ENCODE measurements at regions not wholly inside any gene's neighbourhood (a gene's known extent, or its start where the extent isn't known, plus 50 kb on each side); places are given as distances from the start of the nearest gene placed in this dataset.

DNA sequence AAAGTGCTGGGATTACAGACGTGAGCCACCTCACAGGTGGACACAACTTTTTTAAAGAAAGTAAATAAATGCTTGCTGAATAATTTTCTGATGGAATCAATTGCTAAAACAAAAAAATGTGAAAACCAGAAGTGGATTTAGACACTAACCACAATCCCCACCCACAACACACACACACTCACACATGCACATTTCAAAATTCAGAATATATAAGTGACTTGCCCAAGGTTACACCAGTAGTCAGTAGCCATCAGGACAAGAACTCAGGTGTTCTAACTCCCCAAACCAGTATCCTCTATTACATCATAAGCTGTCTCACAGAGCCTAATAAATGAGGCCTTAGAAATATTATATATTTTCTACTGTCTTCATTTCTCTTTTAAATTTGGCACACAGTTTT is 1923.6 kb upstream of the PIK3C3 start:
- H3K36me3 Mint-ChIP-seq (ENCODE audit: insufficient read depth, unreplicated experiment) = no peaks in the 10 kb centered on the region

DNA sequence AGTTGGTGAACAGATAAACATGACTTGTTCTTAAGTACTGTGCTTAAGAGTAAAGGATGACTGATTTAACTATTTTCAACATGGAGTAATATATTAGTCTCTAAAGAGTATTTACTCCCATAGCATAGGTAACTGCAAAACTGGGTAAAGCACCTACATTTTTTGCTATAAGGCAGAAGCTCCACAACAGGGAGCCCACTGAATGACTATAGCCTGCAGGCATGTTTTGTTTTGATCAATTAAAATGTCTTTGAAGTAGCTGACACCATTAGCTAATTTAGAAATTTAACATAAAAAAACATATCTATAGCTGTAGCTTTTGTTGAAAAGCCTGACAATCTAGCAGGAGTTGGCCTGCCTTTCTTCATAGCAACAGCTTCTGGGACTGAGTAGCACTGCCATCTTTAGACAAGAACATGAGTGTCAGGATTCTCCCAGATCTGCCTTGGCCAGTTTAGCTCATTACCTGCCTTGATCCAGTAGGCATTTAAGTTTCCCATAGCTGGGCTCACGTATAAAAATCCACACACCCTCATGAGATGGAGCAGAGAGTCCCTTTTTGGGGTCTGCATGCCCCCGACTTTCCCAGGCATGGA is 1935.1 kb upstream of the PIK3C3 start:
- Mint-ChIP-seq H3K27ac (ENCODE audit: unreplicated experiment) (no peak overlapping the region), H3K4me3 (ENCODE audit: unreplicated experiment) (no peak overlapping the region), H3K9me3 (ENCODE audit: unreplicated experiment) (no peaks in the 10 kb centered on the region), H3K4me1 (ENCODE audit: low read depth, unreplicated experiment) (no peaks in the 10 kb centered on the region), H3K36me3 (ENCODE audit: insufficient read depth, unreplicated experiment) (no peaks in the 10 kb centered on the region), H3K27me3 (ENCODE audit: insufficient read depth, unreplicated experiment) (no peaks in the 10 kb centered on the region)
- Histone ChIP-seq H3K4me1 (no peaks in the 10 kb centered on the region), H3K4me3 (ENCODE audit: low read depth, low read length) (no peak overlapping the region), H3K9me3 (no peaks in the 10 kb centered on the region), H3K27me3 (replicated peaks; ENCODE audit: control insufficient read depth, insufficient read depth, low read length) (no peaks in the 10 kb centered on the region), H3K36me3 (ENCODE audit: control insufficient read depth, insufficient read depth, low read length) (no peaks in the 10 kb centered on the region)
- TF ChIP-seq, protein P1, sequence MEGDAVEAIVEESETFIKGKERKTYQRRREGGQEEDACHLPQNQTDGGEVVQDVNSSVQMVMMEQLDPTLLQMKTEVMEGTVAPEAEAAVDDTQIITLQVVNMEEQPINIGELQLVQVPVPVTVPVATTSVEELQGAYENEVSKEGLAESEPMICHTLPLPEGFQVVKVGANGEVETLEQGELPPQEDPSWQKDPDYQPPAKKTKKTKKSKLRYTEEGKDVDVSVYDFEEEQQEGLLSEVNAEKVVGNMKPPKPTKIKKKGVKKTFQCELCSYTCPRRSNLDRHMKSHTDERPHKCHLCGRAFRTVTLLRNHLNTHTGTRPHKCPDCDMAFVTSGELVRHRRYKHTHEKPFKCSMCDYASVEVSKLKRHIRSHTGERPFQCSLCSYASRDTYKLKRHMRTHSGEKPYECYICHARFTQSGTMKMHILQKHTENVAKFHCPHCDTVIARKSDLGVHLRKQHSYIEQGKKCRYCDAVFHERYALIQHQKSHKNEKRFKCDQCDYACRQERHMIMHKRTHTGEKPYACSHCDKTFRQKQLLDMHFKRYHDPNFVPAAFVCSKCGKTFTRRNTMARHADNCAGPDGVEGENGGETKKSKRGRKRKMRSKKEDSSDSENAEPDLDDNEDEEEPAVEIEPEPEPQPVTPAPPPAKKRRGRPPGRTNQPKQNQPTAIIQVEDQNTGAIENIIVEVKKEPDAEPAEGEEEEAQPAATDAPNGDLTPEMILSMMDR (IDR thresholded peaks at IDR 0.05; ENCODE audit: insufficient read depth in 1 of 2, low read depth in 1 of 2, low read length in 1 of 2, severe bottlenecking in 1 of 2, unreplicated experiment in 1 of 2) = no peak
- POLR2A ChIA-PET = no interaction called here
- CTCF ChIA-PET = no interaction called here
- DNase-seq = no peak
- intact Hi-C loops (cut with micrococcal nuclease; ENCODE audit: unreplicated experiment) = no loop called here
- no TSS peak for BruUV-seq (replicated peaks)

More for the DNA sequence above, 1923.6 kb upstream of the PIK3C3 start:
- Histone ChIP-seq H3K9me3 (no peaks in the 10 kb centered on the region), H3K4me1 (no peaks in the 10 kb centered on the region), H3K27me3 (replicated peaks; ENCODE audit: control insufficient read depth, insufficient read depth, low read length) (no peaks in the 10 kb centered on the region), H3K4me3 (ENCODE audit: low read depth, low read length) (no peak overlapping the region), H3K36me3 (ENCODE audit: control insufficient read depth, insufficient read depth, low read length) (no peaks in the 10 kb centered on the region)
- intact Hi-C loops (cut with micrococcal nuclease; ENCODE audit: unreplicated experiment) = no loop called here
- no peak for DNase-seq
- no peak overlapping the region for H3K27ac Mint-ChIP-seq (ENCODE audit: unreplicated experiment)
- ChIA-PET POLR2A (no interaction called here), CTCF (no interaction called here)
- TF ChIP-seq, protein P1 (IDR thresholded peaks at IDR 0.05; ENCODE audit: insufficient read depth in 1 of 2, low read depth in 1 of 2, low read length in 1 of 2, severe bottlenecking in 1 of 2, unreplicated experiment in 1 of 2) = no peak
- no TSS peak for BruUV-seq (replicated peaks)
- no peaks in the 10 kb centered on the region for H3K9me3 Mint-ChIP-seq (ENCODE audit: unreplicated experiment)
- no peak overlapping the region for H3K4me3 Mint-ChIP-seq (ENCODE audit: unreplicated experiment)
- H3K27me3 Mint-ChIP-seq (ENCODE audit: insufficient read depth, unreplicated experiment) = no peaks in the 10 kb centered on the region
- H3K4me1 Mint-ChIP-seq (ENCODE audit: low read depth, unreplicated experiment) = no peaks in the 10 kb centered on the region

DNA sequence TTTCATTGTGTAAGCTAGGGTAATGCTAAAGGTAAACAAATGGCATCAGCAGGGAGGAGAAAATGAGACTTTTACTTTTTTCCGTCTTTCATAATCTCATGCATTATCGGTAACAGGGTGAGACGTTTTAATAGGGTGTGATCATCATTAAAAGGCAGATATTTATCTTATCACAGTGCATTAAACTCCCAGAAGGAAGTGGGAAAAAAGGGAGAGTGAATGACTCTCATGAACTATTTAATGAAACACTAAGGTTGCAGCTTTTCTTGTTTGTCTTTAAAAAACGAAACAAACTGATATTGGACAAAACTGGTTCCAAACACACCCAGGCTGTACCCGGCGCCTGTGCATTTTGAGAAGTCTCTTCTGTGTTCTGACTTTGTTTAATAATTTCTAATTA is 1936.8 kb upstream of the PIK3C3 start:
- TF ChIP-seq, protein P1 (IDR thresholded peaks at IDR 0.05; ENCODE audit: insufficient read depth in 1 of 2, low read depth in 1 of 2, low read length in 1 of 2, severe bottlenecking in 1 of 2, unreplicated experiment in 1 of 2) = no peak
- Mint-ChIP-seq H3K27ac (ENCODE audit: unreplicated experiment) (no peak overlapping the region), H3K27me3 (ENCODE audit: insufficient read depth, unreplicated experiment) (no peaks in the 10 kb centered on the region), H3K36me3 (ENCODE audit: insufficient read depth, unreplicated experiment) (no peaks in the 10 kb centered on the region), H3K4me3 (ENCODE audit: unreplicated experiment) (no peak overlapping the region), H3K4me1 (ENCODE audit: low read depth, unreplicated experiment) (no peaks in the 10 kb centered on the region), H3K9me3 (ENCODE audit: unreplicated experiment) (no peaks in the 10 kb centered on the region)
- BruUV-seq (replicated peaks) = no TSS peak
- Histone ChIP-seq H3K36me3 (ENCODE audit: control insufficient read depth, insufficient read depth, low read length) (no peaks in the 10 kb centered on the region), H3K27me3 (replicated peaks; ENCODE audit: control insufficient read depth, insufficient read depth, low read length) (no peaks in the 10 kb centered on the region), H3K9me3 (no peaks in the 10 kb centered on the region), H3K4me3 (ENCODE audit: low read depth, low read length) (no peak overlapping the region), H3K4me1 (no peaks in the 10 kb centered on the region)
- DNase-seq = no peak
- CTCF ChIA-PET = no interaction called here
- intact Hi-C loops (cut with micrococcal nuclease; ENCODE audit: unreplicated experiment) = no loop called here
- POLR2A ChIA-PET = no interaction called here

All from Caco-2 (cell line).